PC-9 (cell line): ENCODE measurements at regions not wholly inside any gene's neighbourhood (a gene's known extent, or its start where the extent isn't known, plus 50 kb on each side); places are given as distances from the start of the nearest gene placed in this dataset.

Experiments used
- EZH2 ChIP-seq: fragments of 200-600 bp; sonication (generic); IDR thresholded peaks from 2 replicates; pipeline ENCODE4 v1.8.0; 2017; ENCODE audit warnings: antibody characterized with exemption, low read depth
- TF ChIP-seq, protein P1 (sequence below): fragments of 200-600 bp; sonication (generic); conservative IDR thresholded peaks from 2 replicates; pipeline ENCODE4 v1.6.1; 2017; ENCODE audit warnings: mixed run types, antibody characterized with exemption, mild to moderate bottlenecking, moderate library complexity

DNA sequence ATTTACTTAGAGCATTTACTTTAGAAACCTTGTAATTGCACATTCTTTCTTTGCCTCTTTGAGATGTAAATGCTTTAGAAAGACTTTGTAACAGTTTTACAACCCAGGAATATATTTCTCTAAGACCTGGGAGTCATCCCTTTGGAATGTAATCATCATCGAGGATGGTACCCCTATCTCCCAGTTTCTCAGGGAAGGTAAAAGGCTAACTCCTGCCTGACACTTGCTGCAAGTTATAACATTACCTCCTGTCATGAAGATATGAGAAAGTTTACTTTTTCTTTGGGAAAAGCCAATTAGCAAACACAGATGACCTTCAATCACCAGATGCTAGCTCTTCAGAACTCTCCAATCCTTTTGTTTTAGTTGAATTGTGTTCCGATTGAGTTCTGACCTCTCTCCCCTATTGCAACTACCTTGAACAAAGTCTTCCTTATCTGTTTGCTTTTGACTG is 420.3 kb upstream of the FSIP2 start:
- TF ChIP-seq, protein P1, sequence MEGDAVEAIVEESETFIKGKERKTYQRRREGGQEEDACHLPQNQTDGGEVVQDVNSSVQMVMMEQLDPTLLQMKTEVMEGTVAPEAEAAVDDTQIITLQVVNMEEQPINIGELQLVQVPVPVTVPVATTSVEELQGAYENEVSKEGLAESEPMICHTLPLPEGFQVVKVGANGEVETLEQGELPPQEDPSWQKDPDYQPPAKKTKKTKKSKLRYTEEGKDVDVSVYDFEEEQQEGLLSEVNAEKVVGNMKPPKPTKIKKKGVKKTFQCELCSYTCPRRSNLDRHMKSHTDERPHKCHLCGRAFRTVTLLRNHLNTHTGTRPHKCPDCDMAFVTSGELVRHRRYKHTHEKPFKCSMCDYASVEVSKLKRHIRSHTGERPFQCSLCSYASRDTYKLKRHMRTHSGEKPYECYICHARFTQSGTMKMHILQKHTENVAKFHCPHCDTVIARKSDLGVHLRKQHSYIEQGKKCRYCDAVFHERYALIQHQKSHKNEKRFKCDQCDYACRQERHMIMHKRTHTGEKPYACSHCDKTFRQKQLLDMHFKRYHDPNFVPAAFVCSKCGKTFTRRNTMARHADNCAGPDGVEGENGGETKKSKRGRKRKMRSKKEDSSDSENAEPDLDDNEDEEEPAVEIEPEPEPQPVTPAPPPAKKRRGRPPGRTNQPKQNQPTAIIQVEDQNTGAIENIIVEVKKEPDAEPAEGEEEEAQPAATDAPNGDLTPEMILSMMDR = no peak
- TF ChIP-seq EZH2 = no peak
